ENCODE measurements at regions not wholly inside any gene's neighbourhood (a gene's known extent, or its start where the extent isn't known, plus 50 kb on each side); places are given as distances from the start of the nearest gene placed in this dataset.

- Histone ChIP-seq H3K9me3 (no peaks in the 10 kb centered on the region), H3K4me3 (no peak overlapping the region), H3K4me1 (no peaks in the 10 kb centered on the region), H3K27me3 (no peaks in the 10 kb centered on the region), H3K36me3 (no peaks in the 10 kb centered on the region), H3K27ac (no peak overlapping the region)
- intact Hi-C loops (cut with DNase I; ENCODE audit: low total_unique reads), result no loop called here
- no peak for DNase-seq
- no peak for TF ChIP-seq POLR2A (IDR thresholded peaks at IDR 0.05)
- TF ChIP-seq CTCF (IDR thresholded peaks at IDR 0.05), result no peak
Observed at GRCh38 chr2:883260-883802, 67.3 kb upstream of the SNTG2 start.

GRCh38 chr2:881204-881918 is 69.3 kb upstream of the SNTG2 start:
- TF ChIP-seq CTCF (IDR thresholded peaks at IDR 0.05) (no peak), POLR2A (IDR thresholded peaks at IDR 0.05) (no peak)
- no peaks in the 10 kb centered on the region for H3K4me1 ChIP-seq
- no peak overlapping the region for H3K4me3 ChIP-seq
- H3K9me3 ChIP-seq, result no peaks in the 10 kb centered on the region
- H3K27ac ChIP-seq, result no peak overlapping the region
- DNase-seq, result no peak
- H3K27me3 ChIP-seq, result no peaks in the 10 kb centered on the region
- H3K36me3 ChIP-seq, result no peaks in the 10 kb centered on the region
- intact Hi-C loops (cut with DNase I; ENCODE audit: low total_unique reads), result no loop called here

DNA sequence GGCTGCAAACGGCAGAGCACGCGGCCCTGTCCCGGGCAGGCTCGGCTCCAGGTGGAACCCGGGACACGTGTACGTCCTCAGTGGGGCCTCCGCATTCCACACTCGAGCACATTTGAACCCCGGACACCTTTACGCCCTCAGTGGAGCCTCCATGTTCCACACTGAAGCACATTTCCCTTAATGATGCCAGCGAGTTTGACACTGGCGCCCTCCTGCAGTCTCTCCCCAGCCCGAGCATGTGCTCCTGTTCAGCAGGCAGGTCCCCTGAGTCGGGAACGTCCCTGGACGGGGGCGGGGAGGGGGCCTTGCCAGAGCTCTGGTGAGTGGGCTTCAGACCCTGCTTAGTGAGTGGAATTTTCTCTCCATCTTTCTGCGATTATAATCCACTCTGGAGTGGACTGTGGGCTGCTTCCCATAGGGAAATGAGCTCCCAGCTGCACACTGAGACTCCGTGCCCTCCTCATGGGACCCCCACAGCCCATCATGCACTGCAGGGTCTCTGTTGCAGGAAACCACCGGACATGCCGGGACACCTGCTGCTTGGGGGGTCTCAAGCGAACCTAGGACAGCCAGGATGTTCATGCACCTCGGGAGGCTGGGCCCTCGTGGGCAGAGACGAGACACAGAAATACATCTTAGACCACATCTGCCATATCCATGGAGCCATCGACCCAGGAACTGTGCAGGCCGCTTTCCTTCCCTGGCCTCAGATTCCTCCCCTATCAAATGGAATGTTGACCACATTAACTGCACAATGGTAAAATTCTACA is 70.3 kb upstream of the SNTG2 start:
- no peak for TF ChIP-seq CTCF (IDR thresholded peaks at IDR 0.05)
- TF ChIP-seq POLR2A (IDR thresholded peaks at IDR 0.05), result no peak
- H3K4me3 ChIP-seq, result no peak overlapping the region
- H3K9me3 ChIP-seq, result no peaks in the 10 kb centered on the region
- no peak for DNase-seq
- intact Hi-C loops (cut with DNase I; ENCODE audit: low total_unique reads), result no loop called here
- H3K27me3 ChIP-seq, result no peaks in the 10 kb centered on the region
- no peaks in the 10 kb centered on the region for H3K4me1 ChIP-seq
- no peak overlapping the region for H3K27ac ChIP-seq
- H3K36me3 ChIP-seq, result no peaks in the 10 kb centered on the region

DNA sequence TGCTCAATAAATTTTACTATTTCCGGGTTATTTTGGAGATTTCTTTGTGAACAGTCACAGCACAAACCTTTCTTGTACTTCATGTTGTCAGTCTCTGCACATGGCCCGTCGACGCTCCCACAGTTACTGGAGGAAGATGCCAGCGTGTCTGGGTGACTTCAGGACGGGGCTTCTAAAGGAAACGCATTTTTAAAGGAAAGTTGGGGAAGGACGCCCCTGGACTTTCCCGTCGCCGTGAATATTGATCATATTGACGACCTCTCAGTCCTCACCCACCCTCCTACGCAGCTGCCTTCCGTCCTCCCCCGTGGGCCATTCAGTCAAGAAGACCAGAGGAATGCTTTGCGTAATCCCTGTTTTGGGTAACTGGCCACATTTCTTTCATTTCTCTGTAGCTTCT is 71.1 kb upstream of the SNTG2 start:
- no peak overlapping the region for H3K27ac ChIP-seq
- TF ChIP-seq CTCF (IDR thresholded peaks at IDR 0.05), result no peak
- TF ChIP-seq POLR2A (IDR thresholded peaks at IDR 0.05), result no peak
- DNase-seq, result no peak
- H3K36me3 ChIP-seq, result no peaks in the 10 kb centered on the region
- no peaks in the 10 kb centered on the region for H3K9me3 ChIP-seq
- no peaks in the 10 kb centered on the region for H3K27me3 ChIP-seq
- no peak overlapping the region for H3K4me3 ChIP-seq
- no peaks in the 10 kb centered on the region for H3K4me1 ChIP-seq
- intact Hi-C loops (cut with DNase I; ENCODE audit: low total_unique reads), result no loop called here
